ENCODE measurements at regions not wholly inside any gene's neighbourhood (a gene's known extent, or its start where the extent isn't known, plus 50 kb on each side); places are given as distances from the start of the nearest gene placed in this dataset.
"Not testable (repeated sequence)": the region's sequence is repeated elsewhere in the genome, so short reads cannot be mapped to it uniquely, and the experiment has no call there.

GRCh38 chr1:5610432-5610831 lies 381.8 kb downstream of the NPHP4 start:
- Histone ChIP-seq H3K36me3 (ENCODE audit: control insufficient read depth, insufficient read depth, low read length) (no peaks in the 10 kb centered on the region), H3K9me3 (no peaks in the 10 kb centered on the region), H3K4me1 (no peaks in the 10 kb centered on the region), H3K27me3 (replicated peaks; ENCODE audit: control insufficient read depth, insufficient read depth, low read length) (no peaks in the 10 kb centered on the region), H3K4me3 (ENCODE audit: low read depth, low read length) (no peak overlapping the region)
- TF ChIP-seq, protein P1, sequence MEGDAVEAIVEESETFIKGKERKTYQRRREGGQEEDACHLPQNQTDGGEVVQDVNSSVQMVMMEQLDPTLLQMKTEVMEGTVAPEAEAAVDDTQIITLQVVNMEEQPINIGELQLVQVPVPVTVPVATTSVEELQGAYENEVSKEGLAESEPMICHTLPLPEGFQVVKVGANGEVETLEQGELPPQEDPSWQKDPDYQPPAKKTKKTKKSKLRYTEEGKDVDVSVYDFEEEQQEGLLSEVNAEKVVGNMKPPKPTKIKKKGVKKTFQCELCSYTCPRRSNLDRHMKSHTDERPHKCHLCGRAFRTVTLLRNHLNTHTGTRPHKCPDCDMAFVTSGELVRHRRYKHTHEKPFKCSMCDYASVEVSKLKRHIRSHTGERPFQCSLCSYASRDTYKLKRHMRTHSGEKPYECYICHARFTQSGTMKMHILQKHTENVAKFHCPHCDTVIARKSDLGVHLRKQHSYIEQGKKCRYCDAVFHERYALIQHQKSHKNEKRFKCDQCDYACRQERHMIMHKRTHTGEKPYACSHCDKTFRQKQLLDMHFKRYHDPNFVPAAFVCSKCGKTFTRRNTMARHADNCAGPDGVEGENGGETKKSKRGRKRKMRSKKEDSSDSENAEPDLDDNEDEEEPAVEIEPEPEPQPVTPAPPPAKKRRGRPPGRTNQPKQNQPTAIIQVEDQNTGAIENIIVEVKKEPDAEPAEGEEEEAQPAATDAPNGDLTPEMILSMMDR (IDR thresholded peaks at IDR 0.05; ENCODE audit: insufficient read depth in 1 of 2, low read depth in 1 of 2, low read length in 1 of 2, severe bottlenecking in 1 of 2, unreplicated experiment in 1 of 2): no peak
- ChIA-PET CTCF (no interaction called here), POLR2A (no interaction called here)
- Mint-ChIP-seq H3K4me3 (ENCODE audit: unreplicated experiment) (no peak overlapping the region), H3K4me1 (ENCODE audit: low read depth, unreplicated experiment) (no peaks in the 10 kb centered on the region), H3K27ac (ENCODE audit: unreplicated experiment) (no peak overlapping the region), H3K27me3 (ENCODE audit: insufficient read depth, unreplicated experiment) (no peaks in the 10 kb centered on the region), H3K9me3 (ENCODE audit: unreplicated experiment) (no peaks in the 10 kb centered on the region), H3K36me3 (ENCODE audit: insufficient read depth, unreplicated experiment) (no peaks in the 10 kb centered on the region)
- no TSS peak for BruUV-seq (replicated peaks)
- no peak for DNase-seq
- intact Hi-C loops (cut with micrococcal nuclease; ENCODE audit: unreplicated experiment): no loop called here

- H3K4me1 ChIP-seq: peaks cover 1% of the 10 kb centered on the region; the same call in 1 of the 2 replicates
- Mint-ChIP-seq H3K27ac (ENCODE audit: unreplicated experiment) (no peak overlapping the region), H3K36me3 (ENCODE audit: insufficient read depth, unreplicated experiment) (no peaks in the 10 kb centered on the region), H3K9me3 (ENCODE audit: unreplicated experiment) (peaks cover 16% of the 10 kb centered on the region), H3K27me3 (ENCODE audit: insufficient read depth, unreplicated experiment) (peaks cover 20% of the 10 kb centered on the region), H3K4me3 (ENCODE audit: unreplicated experiment) (no peak overlapping the region), H3K4me1 (ENCODE audit: low read depth, unreplicated experiment) (no peaks in the 10 kb centered on the region)
- POLR2A ChIA-PET: no interaction called here
- CTCF ChIA-PET: no interaction called here
- no peaks in the 10 kb centered on the region for H3K36me3 ChIP-seq (ENCODE audit: control insufficient read depth, insufficient read depth, low read length)
- intact Hi-C loops (cut with micrococcal nuclease; ENCODE audit: unreplicated experiment): no loop called here
- TF ChIP-seq, protein P1 (IDR thresholded peaks at IDR 0.05; ENCODE audit: insufficient read depth in 1 of 2, low read depth in 1 of 2, low read length in 1 of 2, severe bottlenecking in 1 of 2, unreplicated experiment in 1 of 2): no peak
- DNase-seq: no peak
- no peaks in the 10 kb centered on the region for H3K9me3 ChIP-seq
- BruUV-seq (replicated peaks): no TSS peak
- H3K27me3 ChIP-seq (replicated peaks; ENCODE audit: control insufficient read depth, insufficient read depth, low read length): no peaks in the 10 kb centered on the region
- H3K4me3 ChIP-seq (ENCODE audit: low read depth, low read length): no peak overlapping the region
Observed at GRCh38 chr1:5603353-5604104, 388.7 kb downstream of the NPHP4 start.

GRCh38 chr1:5602718-5603117 lies 389.5 kb downstream of the NPHP4 start:
- not testable (repeated sequence) for H3K27me3 ChIP-seq (replicated peaks; ENCODE audit: control insufficient read depth, insufficient read depth, low read length)

More at GRCh38 chr1:5602718-5603117, 389.5 kb downstream of the NPHP4 start:
- Mint-ChIP-seq H3K27me3 (ENCODE audit: insufficient read depth, unreplicated experiment) (peaks cover 20% of the 10 kb centered on the region), H3K9me3 (ENCODE audit: unreplicated experiment) (peaks cover 16% of the 10 kb centered on the region)
- H3K4me3 ChIP-seq (ENCODE audit: low read depth, low read length); H3K36me3 ChIP-seq (ENCODE audit: control insufficient read depth, insufficient read depth, low read length); H3K9me3 ChIP-seq; BruUV-seq (replicated peaks); H3K36me3 Mint-ChIP-seq (ENCODE audit: insufficient read depth, unreplicated experiment); H3K27ac Mint-ChIP-seq (ENCODE audit: unreplicated experiment); POLR2A ChIA-PET; DNase-seq; intact Hi-C loops (cut with micrococcal nuclease; ENCODE audit: unreplicated experiment); H3K4me1 ChIP-seq; H3K4me1 Mint-ChIP-seq (ENCODE audit: low read depth, unreplicated experiment); CTCF ChIA-PET; H3K4me3 Mint-ChIP-seq (ENCODE audit: unreplicated experiment): not testable (repeated sequence)

Measured in Caco-2 (cell line).